Fibroblast of upper back skin (primary cell): ENCODE measurements at regions not wholly inside any gene's neighbourhood (a gene's known extent, or its start where the extent isn't known, plus 50 kb on each side); places are given as distances from the start of the nearest gene placed in this dataset.

Experiments
- DNase-seq: peaks from one replicate; pipeline ENCODE4 v3.0.0-alpha.2; 2013

GRCh38 chr5:118687661-118688621 lies 300.4 kb downstream of the DTWD2 start:
- peak; percentile 45 for DNase-seq

- DNase-seq: no peak
Observed at GRCh38 chr5:118687100-118687499, 301.2 kb downstream of the DTWD2 start.

GRCh38 chr5:118681655-118682054 lies 306.7 kb downstream of the DTWD2 start:
- no peak for DNase-seq

- no peak for DNase-seq
Observed at GRCh38 chr5:118679264-118679940, 308.9 kb downstream of the DTWD2 start.

- no peak for DNase-seq
Observed at GRCh38 chr5:118678746-118679145, 309.6 kb downstream of the DTWD2 start.

- DNase-seq: no peak
Observed at GRCh38 chr5:118675247-118675646, 313.1 kb downstream of the DTWD2 start.

GRCh38 chr5:118657576-118657975 lies 330.8 kb downstream of the DTWD2 start:
- no peak for DNase-seq

- no peak for DNase-seq
Observed at GRCh38 chr5:118653872-118654271, 334.5 kb downstream of the DTWD2 start.

GRCh38 chr5:118653183-118653582 lies 335.2 kb downstream of the DTWD2 start:
- DNase-seq: no peak

- DNase-seq: no peak
Observed at GRCh38 chr5:118651002-118651401, 337.3 kb downstream of the DTWD2 start.

- DNase-seq: no peak
Observed at GRCh38 chr5:118647587-118647986, 340.8 kb downstream of the DTWD2 start.

GRCh38 chr5:118646917-118647316 lies 341.4 kb downstream of the DTWD2 start:
- DNase-seq: no peak

GRCh38 chr5:118637947-118638670 lies 350.2 kb downstream of the DTWD2 start:
- no peak for DNase-seq

GRCh38 chr5:118628660-118629354 lies 359.5 kb downstream of the DTWD2 start:
- DNase-seq: peak; percentile 10

GRCh38 chr5:118620233-118620632 lies 368.1 kb downstream of the DTWD2 start:
- no peak for DNase-seq

- DNase-seq: no peak
Observed at GRCh38 chr5:118619823-118620222, 368.5 kb downstream of the DTWD2 start.

- no peak for DNase-seq
Observed at GRCh38 chr5:118616281-118616680, 372.1 kb downstream of the DTWD2 start.

- DNase-seq: peak; percentile 24
Observed at GRCh38 chr5:118614731-118615456, 373.5 kb downstream of the DTWD2 start.

- DNase-seq: peak; percentile 55
Observed at GRCh38 chr5:118611332-118611945, 376.9 kb downstream of the DTWD2 start.

GRCh38 chr5:118606940-118607339 lies 381.4 kb downstream of the DTWD2 start:
- DNase-seq: no peak

- DNase-seq: no peak
Observed at GRCh38 chr5:118605761-118606160, 382.6 kb downstream of the DTWD2 start.

GRCh38 chr5:118604106-118604505 lies 384.2 kb downstream of the DTWD2 start:
- peak; percentile 75 for DNase-seq
